Keratinocyte (primary cell): ENCODE measurements at regions not wholly inside any gene's neighbourhood (a gene's known extent, or its start where the extent isn't known, plus 50 kb on each side); places are given as distances from the start of the nearest gene placed in this dataset.

Experiments
- DNase-seq: peaks from one replicate; pipeline ENCODE4 v3.0.0-alpha.2; 2011; ENCODE audit warnings: low read depth, missing footprints, low spot score
- FAIRE-seq: peaks from 2 replicates; lab custom pipeline; 2011; peaks lifted over from hg19 to GRCh38; lab: Jason Lieb, UNC
- H2AFZ ChIP-seq: 2 replicates; pipeline ENCODE4 v1.6.0; 2012; ENCODE audit warnings: low read length, control low read depth, inconsistent platforms; ENCODE audit not compliant: control insufficient read depth
- H3K27ac ChIP-seq: 2 replicates; pipeline ENCODE4 v1.5.1; 2011; ENCODE audit warnings: low read length; ENCODE audit not compliant: control insufficient read depth, insufficient read depth
- H3K27me3 ChIP-seq: 3 replicates; pipeline ENCODE4 v1.6.0; 2011; ENCODE audit warnings: low read length; ENCODE audit not compliant: control insufficient read depth, insufficient read depth; ENCODE audit errors: extremely low read depth
- H3K36me3 ChIP-seq, 2 experiments: 2 replicates in 1 of 2; 3 replicates in 1 of 2; pipeline ENCODE4 v1.5.1; 2011; ENCODE audit warnings: low read length in 2 of 2, mild to moderate bottlenecking in 1 of 2; ENCODE audit not compliant: control insufficient read depth in 2 of 2, insufficient read depth in 2 of 2; ENCODE audit errors: extremely low read depth in 1 of 2
- H3K4me1 ChIP-seq: 3 replicates; pipeline ENCODE4 v1.5.1; 2011; ENCODE audit warnings: low read length; ENCODE audit not compliant: control insufficient read depth, insufficient read depth; ENCODE audit errors: extremely low read depth
- H3K4me2 ChIP-seq: 3 replicates; pipeline ENCODE4 v1.6.0; 2011; ENCODE audit warnings: low read depth, low read length; ENCODE audit not compliant: control insufficient read depth, insufficient read depth; ENCODE audit errors: extremely low read depth
- H3K4me3 ChIP-seq, 3 experiments: fragments of 200-600 bp in 1 of 3; sonication (generic) in 1 of 3; 2 replicates in 2 of 3; 3 replicates in 1 of 3; pipeline ENCODE4 v1.5.1; 2011 to 2016; ENCODE audit warnings: low read length in 3 of 3, mild to moderate bottlenecking in 3 of 3, control low read depth in 2 of 3, inconsistent platforms in 1 of 3, low read depth in 1 of 3, mixed read lengths in 1 of 3, mixed run types in 1 of 3, moderate library complexity in 1 of 3; ENCODE audit not compliant: control insufficient read depth in 2 of 3, insufficient read depth in 2 of 3; ENCODE audit errors: extremely low read depth in 1 of 3
- H3K79me2 ChIP-seq: 2 replicates; pipeline ENCODE4 v1.6.0; 2012; ENCODE audit warnings: low read length; ENCODE audit not compliant: control insufficient read depth, insufficient read depth
- H3K9ac ChIP-seq: 3 replicates; pipeline ENCODE4 v1.6.0; 2011; ENCODE audit warnings: low read length; ENCODE audit not compliant: control insufficient read depth, insufficient read depth; ENCODE audit errors: extremely low read depth
- H3K9me1 ChIP-seq: 3 replicates; pipeline ENCODE4 v1.6.0; 2011; ENCODE audit warnings: low read length; ENCODE audit not compliant: control insufficient read depth, insufficient read depth; ENCODE audit errors: extremely low read depth
- H3K9me3 ChIP-seq: 2 replicates; pipeline ENCODE4 v1.5.1; 2012; ENCODE audit warnings: low read depth, low read length; ENCODE audit not compliant: control insufficient read depth
- H4K20me1 ChIP-seq: 3 replicates; pipeline ENCODE4 v1.6.0; 2011; ENCODE audit warnings: low read length; ENCODE audit not compliant: control insufficient read depth, insufficient read depth; ENCODE audit errors: extremely low read depth
- CTCF ChIP-seq, 3 experiments: IDR thresholded peaks in 1 of 3; conservative IDR thresholded peaks in 1 of 3; optimal IDR thresholded peaks in 1 of 3; 2 replicates in 2 of 3; 3 replicates in 1 of 3; pipeline versions ENCODE3 to v1.5.1; 2011; ENCODE audit warnings: low read length in 3 of 3, mild to moderate bottlenecking in 3 of 3, moderate library complexity in 2 of 3, control low read depth in 1 of 3, inconsistent platforms in 1 of 3; ENCODE audit not compliant: insufficient read depth in 2 of 3; ENCODE audit errors: extremely low read depth in 1 of 3
- EZH2 ChIP-seq: IDR thresholded peaks from one replicate; pipeline ENCODE4 v1.6.1; 2012; ENCODE audit warnings: inconsistent platforms, mild to moderate bottlenecking, low read length, moderate library complexity
- dilution Hi-C: fragments of 300-500 bp; cut with MboI; formaldehyde crosslinking; loops from one replicate; pipeline ENCODE4 v1.7.0; 2020; ENCODE audit warnings: low sequenced_read_pairs; ENCODE audit not compliant: extremely low pct_ligation_motif_present

GRCh38 chr2:21356857-21357255, 233.1 kb downstream of the TDRD15 start:
- FAIRE-seq: no peak
- TF ChIP-seq CTCF (optimal IDR thresholded peaks at IDR 0.05 in 1 of 3, IDR thresholded peaks at IDR 0.05 in 1 of 3, conservative IDR thresholded peaks at IDR 0.05 in 1 of 3; ENCODE audit: extremely low read depth in 1 of 3, insufficient read depth in 2 of 3, low read length in 3 of 3) (no peak), EZH2 (no peak)
- Histone ChIP-seq H3K4me1 (peaks cover 20% of the 10 kb centered on the region), H3K9me3 (no peaks in the 10 kb centered on the region), H3K4me3 (no peak overlapping the region), H3K36me3 (no peaks in the 10 kb centered on the region), H3K27ac (no peak overlapping the region), H3K79me2 (no peaks in the 10 kb centered on the region), H3K9ac (no peak overlapping the region), H3K27me3 (no peaks in the 10 kb centered on the region), H3K9me1 (no peaks in the 10 kb centered on the region), H3K4me2 (no peak overlapping the region), H2AFZ (no peak overlapping the region), H4K20me1 (no peaks in the 10 kb centered on the region)
- no peak for DNase-seq
- dilution Hi-C loops: no loop called here

GRCh38 chr2:21358976-21359375, 235.2 kb downstream of the TDRD15 start:
- no peaks in the 10 kb centered on the region for H3K9me3 ChIP-seq
- H3K4me1 ChIP-seq: peaks cover 28% of the 10 kb centered on the region
- TF ChIP-seq CTCF (optimal IDR thresholded peaks at IDR 0.05 in 1 of 3, IDR thresholded peaks at IDR 0.05 in 1 of 3, conservative IDR thresholded peaks at IDR 0.05 in 1 of 3; ENCODE audit: extremely low read depth in 1 of 3, insufficient read depth in 2 of 3, low read length in 3 of 3): no peak
- TF ChIP-seq EZH2: no peak
- dilution Hi-C loops: no loop called here
- no peak overlapping the region for H3K27ac ChIP-seq
- H3K4me2 ChIP-seq: no peak overlapping the region
- H2AFZ ChIP-seq: no peak overlapping the region
- H4K20me1 ChIP-seq: no peaks in the 10 kb centered on the region
- no peaks in the 10 kb centered on the region for H3K36me3 ChIP-seq
- no peaks in the 10 kb centered on the region for H3K9me1 ChIP-seq
- DNase-seq (no peak), FAIRE-seq (no peak)
- H3K4me3 ChIP-seq: no peak overlapping the region
- no peaks in the 10 kb centered on the region for H3K27me3 ChIP-seq
- H3K9ac ChIP-seq: no peak overlapping the region
- no peaks in the 10 kb centered on the region for H3K79me2 ChIP-seq
